NCI-H748 (cell line): ENCODE measurements at regions not wholly inside any gene's neighbourhood (a gene's known extent, or its start where the extent isn't known, plus 50 kb on each side); places are given as distances from the start of the nearest gene placed in this dataset.
A peak's percentile ranks its signal among the peaks of the same experiment; 100 is the strongest.
"Not testable (repeated sequence)": the region's sequence is repeated elsewhere in the genome, so short reads cannot be mapped to it uniquely, and the experiment has no call there.

Experiments
- DNase-seq: peaks from one replicate; lab custom pipeline; 2025; ENCODE audit not compliant: unreplicated experiment; lab: John Stamatoyannopoulos, UW

DNA sequence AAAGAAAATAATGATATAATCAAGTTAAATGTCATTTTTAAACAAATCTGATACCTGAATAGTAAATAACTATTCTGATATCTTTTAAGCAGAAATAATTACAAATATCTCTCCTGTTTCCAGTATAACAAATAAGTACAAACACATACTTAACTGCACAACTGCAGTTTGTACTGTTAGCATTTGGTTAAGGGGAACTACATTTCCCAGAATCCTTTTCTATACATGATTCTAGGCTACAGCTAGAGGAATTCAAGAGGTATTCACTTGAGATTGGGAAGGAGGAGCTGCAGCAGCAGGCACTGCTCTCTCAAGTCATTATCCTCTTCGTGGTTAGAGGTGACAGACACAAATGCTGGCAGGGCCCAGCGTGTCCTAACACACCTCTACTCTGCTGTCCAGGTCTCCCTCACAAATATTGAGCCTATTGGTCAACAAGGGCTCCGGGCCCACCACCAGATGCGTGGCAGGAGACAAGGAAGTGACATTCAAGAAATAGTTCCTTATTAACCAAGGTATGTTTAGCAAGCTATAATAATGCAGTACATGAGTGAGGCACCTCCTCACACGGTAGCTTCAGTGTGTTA is 255.1 kb upstream of the MKLN1 start:
- DNase-seq = peak; percentile 13

- no peak for DNase-seq
Measured at GRCh38 chr7:131074043-131074442, 253.6 kb upstream of the MKLN1 start.

GRCh38 chr7:131074585-131074984 is 253.1 kb upstream of the MKLN1 start:
- DNase-seq = no peak

DNA sequence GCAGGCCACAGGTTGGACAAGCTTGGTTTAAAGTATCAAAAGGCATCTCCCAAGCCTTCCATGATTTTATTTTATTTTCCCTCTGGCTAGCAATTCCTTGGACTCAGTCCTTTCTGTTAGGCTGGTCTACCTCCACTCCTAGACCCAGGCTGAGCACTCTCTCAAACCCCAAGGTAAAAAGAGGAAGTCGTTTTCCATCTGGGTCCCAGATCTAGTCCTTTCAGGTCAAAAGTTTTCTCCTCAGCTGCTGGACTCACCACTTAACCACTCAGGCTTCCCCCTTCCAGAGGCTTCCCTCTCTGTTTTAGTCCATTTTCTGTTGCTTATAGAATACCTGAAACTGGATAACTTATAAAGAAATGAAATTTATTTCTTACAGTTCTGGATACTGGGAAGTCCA is 252.3 kb upstream of the MKLN1 start:
- DNase-seq = no peak

GRCh38 chr7:131076032-131076431 is 251.6 kb upstream of the MKLN1 start:
- DNase-seq = no peak

DNA sequence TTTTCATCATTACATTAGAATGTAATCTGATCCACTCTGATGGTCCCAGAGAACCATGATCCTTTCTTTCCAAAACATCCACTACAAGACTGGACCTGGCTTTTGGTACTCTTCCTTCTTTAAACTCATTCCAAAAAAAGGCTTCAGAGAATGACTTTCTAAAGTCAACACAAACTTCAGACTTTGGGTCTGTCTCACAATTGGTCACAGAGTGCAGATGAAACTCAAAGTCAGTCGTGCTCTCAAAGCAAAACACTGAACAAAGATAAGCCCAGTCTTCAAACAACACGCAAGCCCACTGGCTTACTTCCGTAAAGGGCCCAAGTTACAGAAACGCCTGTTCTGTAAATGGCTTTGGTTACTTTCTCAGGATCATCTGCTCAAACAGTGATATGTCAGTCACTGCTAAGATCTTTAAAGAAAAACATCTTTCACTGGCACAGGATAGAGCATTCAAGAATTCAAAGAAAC is 250.9 kb upstream of the MKLN1 start:
- no peak for DNase-seq

DNA sequence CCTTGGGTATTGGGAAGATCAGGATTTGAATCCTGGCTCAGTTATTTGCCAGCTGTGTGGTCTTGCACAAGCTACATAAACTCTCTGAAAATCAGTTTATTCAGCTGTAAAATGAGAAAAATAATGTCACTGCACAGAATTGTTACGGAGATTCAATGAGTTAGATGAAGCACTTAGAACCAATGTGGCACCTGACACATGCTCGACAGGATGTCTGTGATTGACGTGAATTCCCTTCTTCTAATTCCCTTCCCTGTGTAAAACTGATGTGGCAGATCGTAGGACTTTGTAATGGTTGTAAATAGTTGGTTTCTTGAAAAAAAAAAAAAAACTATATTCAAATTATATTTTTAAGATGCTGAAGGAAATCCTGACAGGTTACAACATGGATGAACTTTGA is 249.9 kb upstream of the MKLN1 start:
- no peak for DNase-seq

DNA sequence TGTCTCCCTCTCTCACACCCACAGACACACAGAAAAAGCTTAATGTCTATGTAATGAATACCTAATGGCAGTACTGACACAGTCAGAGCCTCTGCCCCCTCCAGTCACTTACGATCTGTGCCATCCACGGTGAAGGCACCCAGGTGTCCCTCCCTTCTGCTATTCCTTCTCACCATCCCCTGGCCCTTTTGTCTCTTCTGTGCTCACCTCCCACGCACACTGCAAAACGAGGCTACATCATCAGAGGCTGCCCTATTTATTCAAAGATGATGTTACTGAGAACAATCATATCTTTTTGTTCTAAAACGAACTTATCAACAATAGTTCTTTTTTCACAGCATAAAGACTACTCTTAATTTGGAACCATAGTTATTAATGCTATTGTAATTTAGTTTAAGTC is 246.9 kb upstream of the MKLN1 start:
- no peak for DNase-seq

DNA sequence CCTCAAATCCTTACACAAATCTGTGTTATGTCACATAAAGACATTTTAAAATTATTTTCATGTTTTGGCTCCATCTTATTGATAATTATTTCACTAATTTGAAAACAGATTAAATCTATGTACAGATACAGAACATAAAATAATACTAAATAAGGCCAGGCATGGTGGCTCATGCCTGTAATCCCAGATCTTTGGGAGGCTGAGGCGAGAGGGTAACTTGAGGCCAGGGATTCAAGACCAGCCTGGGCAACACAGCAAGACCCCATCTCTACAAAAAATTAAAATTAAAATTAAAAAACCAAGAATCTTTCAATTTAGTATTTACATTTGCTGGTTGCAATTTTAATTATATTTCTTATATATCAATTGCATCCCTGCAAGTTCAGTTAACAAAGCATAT is 246.4 kb upstream of the MKLN1 start:
- DNase-seq = no peak

GRCh38 chr7:131083781-131084180 is 243.9 kb upstream of the MKLN1 start:
- DNase-seq = no peak

DNA sequence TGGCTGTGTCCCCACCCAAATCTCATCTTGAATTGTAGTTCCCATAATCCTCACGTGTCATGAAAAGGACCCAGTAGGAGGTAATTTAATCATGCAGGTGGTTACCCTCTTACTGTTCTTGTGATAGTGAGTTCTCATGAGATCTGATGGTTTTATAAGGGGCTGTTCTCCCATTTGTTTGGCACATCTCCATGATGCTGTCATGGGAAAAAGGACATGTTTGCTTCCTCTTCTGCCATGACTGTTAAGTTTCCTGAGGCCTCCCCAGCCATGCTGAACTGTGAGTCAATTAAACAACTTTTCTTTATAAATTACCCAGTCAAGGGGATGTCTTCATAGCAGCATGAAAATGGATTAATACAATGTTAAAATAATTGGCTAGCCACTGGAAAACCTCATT is 243.3 kb upstream of the MKLN1 start:
- DNase-seq = not testable (repeated sequence)

DNA sequence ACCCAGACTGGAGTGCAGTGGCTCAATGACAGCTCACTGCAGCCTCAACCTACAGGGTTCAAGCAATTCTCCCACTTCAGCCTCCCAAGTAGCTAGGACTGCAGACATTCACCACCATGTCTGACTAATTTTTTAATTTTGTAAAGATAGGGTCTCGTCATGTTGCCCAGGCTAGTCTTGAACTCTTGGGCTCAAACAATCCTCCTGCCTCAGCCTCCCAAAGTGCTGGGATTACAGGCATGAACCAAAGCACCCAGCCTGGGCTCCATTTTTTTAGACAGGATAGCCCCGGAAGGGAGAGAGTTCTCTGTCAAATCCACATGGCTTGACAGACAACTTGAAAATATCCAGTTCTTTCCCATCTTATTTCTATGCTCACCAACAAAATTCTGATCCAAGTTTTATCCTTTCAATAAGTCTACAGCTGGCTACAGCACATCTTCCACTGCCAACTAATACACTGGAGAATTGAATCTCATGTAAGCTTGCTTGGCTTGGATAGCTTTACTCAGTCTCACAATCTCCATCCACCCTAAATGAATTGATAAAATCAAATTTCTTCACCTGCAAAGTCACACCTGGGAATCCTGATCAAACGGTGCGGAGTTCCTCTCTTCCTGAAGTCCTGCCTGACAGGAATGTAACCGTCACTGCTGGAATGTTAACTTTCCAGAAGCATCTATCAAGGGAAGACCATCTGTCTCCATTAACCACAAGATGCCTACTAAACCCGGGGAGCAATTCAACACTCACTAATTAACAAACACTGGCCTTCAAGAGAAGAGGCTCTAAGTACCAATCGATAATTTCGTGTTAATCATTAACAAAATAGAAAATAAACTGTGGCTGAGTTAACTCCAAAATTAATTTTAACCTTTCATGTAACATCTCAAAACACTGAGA is 239.7 kb upstream of the MKLN1 start:
- DNase-seq = no peak

DNA sequence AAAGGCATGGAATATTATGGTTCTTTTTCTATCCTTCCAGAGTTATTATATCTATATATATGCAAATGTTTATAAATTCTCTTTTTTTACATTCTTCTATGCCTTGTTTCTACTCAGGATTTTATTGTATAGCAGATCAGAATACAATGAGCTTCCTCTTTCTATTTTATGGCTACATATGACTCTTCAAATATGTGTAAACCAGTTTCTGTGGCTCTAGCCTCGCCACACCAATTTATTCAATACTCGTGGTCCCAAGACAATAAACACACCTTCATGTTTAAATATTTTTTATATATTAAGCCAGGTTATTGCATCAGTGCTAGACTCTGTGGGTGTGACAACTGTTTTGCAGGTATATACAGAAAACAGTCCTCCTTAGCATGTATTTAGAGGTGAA is 237.5 kb upstream of the MKLN1 start:
- no peak for DNase-seq

- DNase-seq = no peak
Measured at GRCh38 chr7:131090886-131091692, 236.6 kb upstream of the MKLN1 start.

- no peak for DNase-seq
Measured at GRCh38 chr7:131094685-131095084, 233.0 kb upstream of the MKLN1 start.

DNA sequence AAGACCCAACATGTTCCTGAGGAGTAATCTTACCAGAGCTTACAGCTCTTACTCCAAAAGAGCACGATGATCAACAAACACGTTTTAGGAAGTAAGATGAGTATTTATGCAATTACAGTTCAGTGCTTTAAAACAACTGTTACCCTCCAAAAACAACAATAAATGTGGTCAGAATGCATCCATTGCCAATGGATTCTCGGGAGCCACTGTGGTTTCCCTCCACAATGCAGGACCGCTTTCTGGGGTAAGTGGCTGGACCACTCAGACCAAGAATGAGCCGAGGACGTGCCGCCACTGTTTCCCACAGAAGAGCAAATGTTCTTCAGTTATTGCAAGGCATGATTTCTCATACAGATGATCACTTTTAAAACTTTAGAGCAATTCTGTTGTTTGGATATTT is 232.3 kb upstream of the MKLN1 start:
- no peak for DNase-seq

GRCh38 chr7:131096267-131096927 is 231.3 kb upstream of the MKLN1 start:
- DNase-seq = no peak

DNA sequence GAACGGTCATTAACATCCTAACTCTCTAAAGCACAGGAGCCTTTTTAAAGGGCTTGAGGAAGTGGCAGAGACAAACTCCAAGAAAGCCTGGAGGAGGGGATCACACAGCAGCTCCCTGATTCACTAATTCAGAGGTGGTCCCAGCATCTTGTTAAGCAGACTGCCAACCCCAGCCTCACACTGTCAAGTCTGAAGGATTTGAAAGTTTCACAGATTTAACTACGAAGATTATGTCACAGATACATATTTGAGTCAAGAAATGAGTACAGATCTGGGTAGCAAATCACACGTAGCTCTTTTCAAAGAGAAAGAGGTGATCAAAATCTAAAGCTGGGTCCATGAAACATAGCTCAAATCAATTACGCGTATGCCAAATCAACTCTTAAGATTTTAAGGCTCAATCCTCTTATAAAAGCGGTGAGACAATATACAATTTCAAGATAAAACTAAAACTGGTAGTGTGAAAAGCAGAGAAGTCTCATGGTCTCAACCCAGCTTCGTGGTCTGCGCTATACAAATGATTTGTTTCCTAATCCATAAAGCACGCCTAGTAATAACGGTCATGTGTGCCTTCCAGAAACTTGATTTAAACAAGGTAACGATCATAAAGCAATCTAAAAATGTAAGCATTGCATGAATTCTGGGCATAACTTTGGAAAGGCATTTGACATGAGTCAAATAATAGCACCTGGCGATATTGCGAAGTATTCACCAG is 229.9 kb upstream of the MKLN1 start:
- no peak for DNase-seq

GRCh38 chr7:131098527-131098926 is 229.1 kb upstream of the MKLN1 start:
- DNase-seq = no peak

GRCh38 chr7:131100357-131101054 is 227.2 kb upstream of the MKLN1 start:
- DNase-seq = no peak
